Uterus (tissue), 2 donors: ENCODE measurements at regions not wholly inside any gene's neighbourhood (a gene's known extent, or its start where the extent isn't known, plus 50 kb on each side); places are given as distances from the start of the nearest gene placed in this dataset.

Experiments
- CTCF ChIP-seq, 4 experiments: fragments of 200-600 bp in 2 of 4; fragments of 450-650 bp in 2 of 4; sonication (generic) in 2 of 4; IDR thresholded peaks; one replicate each; pipeline ENCODE4 v1.5.1; 2016 to 2019; ENCODE audit warnings: antibody characterized with exemption in 4 of 4, mild to moderate bottlenecking in 2 of 4, moderate library complexity in 1 of 4
- POLR2A ChIP-seq, 2 donors: fragments of 450-650 bp; IDR thresholded peaks; one replicate each; pipeline ENCODE4 v1.6.1; 2016; ENCODE audit warnings: antibody characterized with exemption in 2 of 2, mild to moderate bottlenecking in 1 of 2, moderate library complexity in 1 of 2

GRCh38 chr14:27205036-27205435, 607.2 kb upstream of the NOVA1 start:
- TF ChIP-seq POLR2A (IDR thresholded peaks at IDR 0.05) (no peak), CTCF (IDR thresholded peaks at IDR 0.05) (no peak)
